ENCODE measurements at regions not wholly inside any gene's neighbourhood (a gene's known extent, or its start where the extent isn't known, plus 50 kb on each side); places are given as distances from the start of the nearest gene placed in this dataset.
"Not testable (repeated sequence)": the region's sequence is repeated elsewhere in the genome, so short reads cannot be mapped to it uniquely, and the experiment has no call there.

DNA sequence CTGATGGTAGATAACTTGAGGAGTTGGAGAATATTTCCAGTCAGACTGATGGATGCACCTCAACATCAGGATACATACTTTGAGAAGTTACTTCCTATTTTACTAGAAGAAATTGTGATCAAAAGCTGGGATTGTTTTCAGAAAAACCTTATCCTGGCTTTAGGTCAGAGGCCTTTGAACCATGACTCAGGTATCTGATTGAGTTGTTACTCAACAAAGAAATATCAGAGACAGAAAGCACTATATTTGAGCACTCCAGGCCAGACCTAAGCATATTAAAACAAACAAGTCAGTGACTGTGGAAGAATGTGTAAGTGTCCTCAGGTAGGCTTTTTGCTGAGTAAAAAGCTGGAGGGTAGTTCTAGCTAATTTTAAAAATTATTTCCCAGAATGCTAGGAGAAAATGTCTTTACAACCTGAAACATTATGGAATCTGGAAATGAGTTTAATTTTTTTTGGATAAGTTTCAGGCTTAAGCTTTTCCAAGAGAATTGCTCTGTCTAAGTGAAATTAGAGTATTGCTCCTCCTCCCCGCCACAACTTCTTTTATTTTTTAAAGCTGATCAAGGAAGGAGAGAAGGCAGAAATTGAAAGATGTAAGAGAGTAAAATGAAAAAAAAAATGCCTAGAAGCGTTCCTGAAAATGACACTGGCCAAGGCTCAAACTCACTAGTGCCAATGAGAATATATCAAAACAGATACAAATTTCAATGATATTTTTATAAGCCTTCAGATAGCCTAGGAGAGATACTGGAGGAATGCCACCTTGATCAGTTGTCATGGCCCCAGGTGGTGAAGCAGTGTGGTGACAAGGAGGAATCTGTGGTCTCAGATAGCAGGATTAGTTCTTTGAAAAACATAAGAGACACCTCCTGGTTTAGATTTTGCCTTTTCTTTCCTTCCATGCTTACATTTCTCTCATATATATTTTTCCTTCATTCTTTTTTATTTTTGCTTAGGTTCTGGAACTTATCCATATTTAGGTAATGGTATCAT is 790.3 kb downstream of the TMTC2 start:
- intact Hi-C loops (cut with micrococcal nuclease): no loop called here

GRCh38 chr12:83476006-83476405 is 789.3 kb downstream of the TMTC2 start:
- intact Hi-C loops (cut with micrococcal nuclease): no loop called here

DNA sequence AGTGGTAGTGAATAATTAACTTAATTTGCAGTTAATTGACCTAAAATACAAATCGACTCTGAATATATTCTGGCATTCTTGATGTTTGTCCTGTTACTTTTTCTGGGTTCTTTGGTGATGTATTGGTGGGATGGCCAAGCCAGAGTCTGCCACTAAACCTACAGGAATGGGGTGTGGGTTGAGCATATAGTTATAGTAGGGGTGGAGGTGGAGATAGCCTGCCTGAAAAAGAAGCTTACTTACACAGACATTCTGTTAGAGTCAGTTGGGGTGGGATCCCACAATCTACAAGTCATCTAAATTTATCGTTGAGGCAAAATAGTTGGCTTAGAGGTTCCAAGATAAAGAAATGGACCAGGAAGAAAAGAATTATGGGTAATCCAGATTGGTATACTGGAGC is 787.7 kb downstream of the TMTC2 start:
- intact Hi-C loops (cut with micrococcal nuclease): no loop called here

- intact Hi-C loops (cut with micrococcal nuclease): no loop called here
These were observed 786.8 kb downstream of the TMTC2 start for GRCh38 chr12:83473408-83474095.

- intact Hi-C loops (cut with micrococcal nuclease): no loop called here
These were observed 786.1 kb downstream of the TMTC2 start for GRCh38 chr12:83472772-83473171.

GRCh38 chr12:83472350-83472749 is 785.6 kb downstream of the TMTC2 start:
- intact Hi-C loops (cut with micrococcal nuclease): no loop called here

GRCh38 chr12:83471341-83471740 is 784.6 kb downstream of the TMTC2 start:
- intact Hi-C loops (cut with micrococcal nuclease): no loop called here

DNA sequence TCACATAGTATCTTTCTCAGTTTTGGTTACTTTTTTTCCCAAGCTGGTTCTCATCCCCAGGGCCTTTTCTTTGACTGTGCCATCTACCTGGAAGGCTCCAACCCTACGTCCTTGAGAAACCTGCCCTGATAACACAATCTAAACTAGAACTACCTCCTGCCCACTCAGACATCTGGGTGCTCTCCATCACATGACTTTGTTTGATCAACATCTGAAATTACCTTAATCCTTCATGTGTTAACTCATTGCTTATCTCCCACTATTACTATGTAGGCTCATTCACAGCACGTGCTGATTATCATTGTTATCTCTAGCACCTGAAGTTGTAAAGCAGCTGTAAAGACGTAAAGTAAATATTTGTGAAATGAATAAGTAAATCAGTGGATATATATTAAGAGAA is 784.0 kb downstream of the TMTC2 start:
- intact Hi-C loops (cut with micrococcal nuclease): no loop called here

DNA sequence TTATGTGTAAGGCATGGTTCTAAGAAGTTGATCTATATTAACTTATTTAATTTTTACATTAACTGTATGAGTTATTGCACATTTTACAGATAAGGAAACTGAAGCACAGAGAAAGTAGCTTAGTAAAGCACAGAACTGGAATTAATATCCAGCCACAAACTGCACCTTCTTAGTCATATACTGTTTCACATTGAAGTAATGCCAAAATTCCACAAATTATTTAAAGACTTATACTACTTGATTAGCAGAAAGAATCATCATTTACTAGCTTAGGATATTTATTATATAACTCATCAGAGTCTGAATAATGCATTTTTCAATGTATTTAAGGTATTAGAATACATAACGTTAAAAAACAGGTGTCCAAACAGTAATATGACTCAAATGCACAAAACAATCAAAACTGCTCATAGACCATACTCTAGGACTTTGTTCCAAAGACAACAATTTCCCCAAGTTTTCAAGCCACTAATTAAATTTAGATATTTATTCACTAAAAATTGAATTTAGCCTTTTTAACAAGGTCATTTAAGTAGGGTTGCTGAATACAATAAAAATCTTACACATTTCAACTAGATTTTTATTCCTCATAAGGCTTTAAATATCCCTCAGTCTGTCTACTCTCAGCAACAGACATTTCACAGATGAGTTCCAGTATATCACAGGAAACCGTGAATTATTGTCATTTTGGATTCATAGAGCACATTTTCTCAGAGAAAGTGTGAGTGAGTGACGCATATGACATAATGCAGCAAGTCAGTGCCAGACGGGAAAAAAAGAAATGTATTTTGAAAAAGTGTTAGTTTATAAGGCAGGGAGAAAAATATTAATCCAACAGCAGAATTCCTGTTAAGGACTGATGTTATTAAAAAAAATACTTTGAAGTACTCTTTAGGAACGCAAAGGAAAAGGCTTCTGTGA is 782.5 kb downstream of the TMTC2 start:
- intact Hi-C loops (cut with micrococcal nuclease): no loop called here

GRCh38 chr12:83465632-83466031 is 778.9 kb downstream of the TMTC2 start:
- intact Hi-C loops (cut with micrococcal nuclease): no loop called here

- intact Hi-C loops (cut with micrococcal nuclease): no loop called here
These were observed 775.7 kb downstream of the TMTC2 start for GRCh38 chr12:83462419-83462818.

- intact Hi-C loops (cut with micrococcal nuclease): no loop called here
These were observed 774.7 kb downstream of the TMTC2 start for GRCh38 chr12:83461336-83461935.

- intact Hi-C loops (cut with micrococcal nuclease): no loop called here
These were observed 764.5 kb downstream of the TMTC2 start for GRCh38 chr12:83451189-83451588.

DNA sequence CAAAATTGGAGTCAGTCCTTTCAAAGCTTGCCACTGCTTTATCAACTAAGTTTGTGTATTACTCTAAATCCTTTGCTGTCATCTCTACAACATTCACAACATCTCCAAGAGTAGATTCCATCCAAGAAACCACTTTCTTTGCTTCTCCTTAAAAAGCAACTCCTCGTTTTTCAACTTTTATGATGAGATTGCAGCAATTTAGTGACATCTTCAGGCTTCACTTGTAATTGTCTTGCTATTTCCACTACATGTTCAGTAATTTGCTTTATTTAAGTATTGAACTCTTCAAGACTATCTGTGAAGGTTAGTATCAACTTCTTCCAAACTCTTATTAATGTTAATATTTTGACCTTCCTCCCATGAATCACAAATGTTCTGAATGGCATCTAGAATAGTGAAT is 747.9 kb downstream of the TMTC2 start:
- intact Hi-C loops (cut with micrococcal nuclease): no loop called here

GRCh38 chr12:83432176-83432719 is 745.5 kb downstream of the TMTC2 start:
- intact Hi-C loops (cut with micrococcal nuclease): no loop called here

DNA sequence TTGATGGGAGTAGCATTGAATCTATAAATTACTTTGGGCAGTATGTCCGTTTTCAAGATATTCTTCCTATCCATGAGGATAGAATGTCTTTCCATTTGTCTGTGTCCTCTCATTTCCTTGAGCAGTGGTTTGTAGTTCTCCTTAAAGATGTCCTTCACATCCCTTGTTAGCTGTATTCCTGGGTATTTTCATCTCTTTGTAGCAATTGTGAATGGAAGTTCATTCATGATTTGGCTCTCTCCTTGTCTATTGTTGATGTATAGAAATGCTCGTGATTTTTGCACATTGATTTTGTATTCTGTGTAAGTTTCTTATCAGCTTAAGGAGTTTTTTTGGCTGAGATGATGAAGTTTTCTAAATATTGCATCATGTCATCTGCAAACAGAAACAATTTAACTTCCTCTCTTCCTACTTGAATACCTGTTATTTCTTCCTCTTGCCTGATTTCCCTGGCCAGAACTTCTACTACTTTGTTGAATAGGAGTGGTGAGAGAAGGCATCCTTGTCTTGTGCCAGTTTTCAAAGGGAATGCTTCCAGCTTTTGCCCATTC is 741.0 kb downstream of the TMTC2 start:
- intact Hi-C loops (cut with micrococcal nuclease): not testable (repeated sequence)

- intact Hi-C loops (cut with micrococcal nuclease): no loop called here
These were observed 728.3 kb downstream of the TMTC2 start for GRCh38 chr12:83414981-83415380.

- intact Hi-C loops (cut with micrococcal nuclease): no loop called here
These were observed 722.1 kb downstream of the TMTC2 start for GRCh38 chr12:83408851-83409250.

GRCh38 chr12:83408146-83408545 is 721.4 kb downstream of the TMTC2 start:
- intact Hi-C loops (cut with micrococcal nuclease): no loop called here

- intact Hi-C loops (cut with micrococcal nuclease): no loop called here
These were observed 717.8 kb downstream of the TMTC2 start for GRCh38 chr12:83404521-83404920.
